Activated CD8-positive, alpha-beta memory T cell treated with anti-CD3 and anti-CD28 coated beads, Interleukin-2, amount 50 U/mL, for 24 hours (primary cell): ENCODE measurements at regions not wholly inside any gene's neighbourhood (a gene's known extent, or its start where the extent isn't known, plus 50 kb on each side); places are given as distances from the start of the nearest gene placed in this dataset.

Source experiments
- DNase-seq: peaks from one replicate; pipeline ENCODE4 v3.0.0-alpha.2; 2020; ENCODE audit errors: extremely low read depth

DNA sequence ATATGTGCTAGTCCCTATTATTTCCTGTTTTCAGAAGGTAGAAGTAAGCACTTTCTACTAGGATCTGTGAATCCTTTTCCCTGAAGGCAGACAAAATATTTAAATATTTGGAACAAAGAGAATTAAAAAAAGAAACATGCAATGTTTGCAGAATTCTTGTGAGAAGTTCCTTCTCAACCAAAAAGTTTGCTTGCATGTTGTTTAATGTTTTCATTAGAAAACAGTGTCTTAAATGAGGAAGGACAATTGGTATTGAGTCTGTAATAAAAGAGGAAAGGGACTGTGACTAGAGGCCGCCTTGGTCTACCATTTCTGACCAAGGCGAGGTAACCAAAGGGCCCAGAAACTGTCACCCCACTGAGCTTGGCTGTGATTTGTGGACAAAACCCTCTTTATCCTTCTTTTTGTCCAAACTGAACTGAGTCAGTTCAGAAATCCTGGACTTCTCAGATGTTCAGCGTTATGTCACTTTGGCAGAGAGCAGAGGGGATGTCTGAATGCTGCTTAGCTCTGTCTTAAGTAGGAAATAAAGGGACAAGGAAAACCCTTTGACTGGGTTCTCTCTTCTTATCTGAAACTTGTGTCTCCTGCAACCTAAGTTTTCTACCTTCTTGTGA lies 129.8 kb upstream of the CPM start:
- no peak for DNase-seq

DNA sequence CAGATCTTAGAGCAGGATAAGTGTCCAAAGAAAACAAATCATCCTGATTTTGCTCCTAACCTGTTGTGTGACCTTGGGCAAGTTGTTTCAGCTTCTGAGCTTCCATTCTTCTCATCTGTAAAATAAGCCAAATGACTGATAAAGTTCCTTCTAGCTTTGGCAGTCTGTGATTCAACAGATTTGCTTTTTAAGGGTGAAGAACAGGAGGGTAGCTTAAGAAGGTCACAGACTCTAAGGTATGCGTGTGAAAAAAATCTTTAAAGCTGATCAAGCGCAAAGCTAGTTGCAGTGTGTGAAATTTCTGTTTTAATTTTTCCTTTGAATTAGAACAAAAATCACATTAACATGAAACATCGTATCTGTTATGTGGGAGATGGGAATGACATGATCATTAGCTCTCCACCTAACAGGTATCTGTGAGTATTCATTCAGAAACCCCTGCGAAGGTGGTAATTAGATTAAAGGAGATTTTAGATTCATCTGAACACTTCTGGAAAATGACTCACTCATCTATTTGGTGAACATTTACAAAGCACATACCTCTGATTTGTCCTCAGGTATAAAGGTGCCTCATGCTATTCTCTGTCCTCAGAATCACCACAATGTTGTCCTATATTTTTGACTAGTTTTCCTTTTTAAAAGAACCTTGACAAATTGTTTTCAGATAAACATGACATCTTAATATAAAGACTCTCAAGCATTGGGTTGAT lies 131.9 kb upstream of the CPM start:
- no peak for DNase-seq

DNA sequence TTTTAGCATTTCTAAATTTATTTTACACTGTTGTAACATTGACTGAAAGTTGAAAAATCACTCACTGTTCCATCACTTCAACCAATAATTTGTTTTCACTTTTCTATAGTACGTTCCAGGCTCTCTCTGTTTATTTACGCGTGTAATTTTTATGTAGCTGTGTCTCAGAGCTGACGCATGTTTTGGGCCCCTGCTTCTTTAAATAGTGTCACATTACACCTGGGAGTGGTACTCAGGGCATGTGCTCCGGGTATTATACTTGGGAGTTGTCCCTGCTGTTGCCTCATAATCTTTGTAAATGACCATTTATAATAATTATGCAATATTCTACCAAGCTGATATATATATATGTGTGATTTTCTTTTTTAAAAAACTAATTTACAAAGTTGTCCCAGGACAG lies 132.8 kb upstream of the CPM start:
- no peak for DNase-seq

DNA sequence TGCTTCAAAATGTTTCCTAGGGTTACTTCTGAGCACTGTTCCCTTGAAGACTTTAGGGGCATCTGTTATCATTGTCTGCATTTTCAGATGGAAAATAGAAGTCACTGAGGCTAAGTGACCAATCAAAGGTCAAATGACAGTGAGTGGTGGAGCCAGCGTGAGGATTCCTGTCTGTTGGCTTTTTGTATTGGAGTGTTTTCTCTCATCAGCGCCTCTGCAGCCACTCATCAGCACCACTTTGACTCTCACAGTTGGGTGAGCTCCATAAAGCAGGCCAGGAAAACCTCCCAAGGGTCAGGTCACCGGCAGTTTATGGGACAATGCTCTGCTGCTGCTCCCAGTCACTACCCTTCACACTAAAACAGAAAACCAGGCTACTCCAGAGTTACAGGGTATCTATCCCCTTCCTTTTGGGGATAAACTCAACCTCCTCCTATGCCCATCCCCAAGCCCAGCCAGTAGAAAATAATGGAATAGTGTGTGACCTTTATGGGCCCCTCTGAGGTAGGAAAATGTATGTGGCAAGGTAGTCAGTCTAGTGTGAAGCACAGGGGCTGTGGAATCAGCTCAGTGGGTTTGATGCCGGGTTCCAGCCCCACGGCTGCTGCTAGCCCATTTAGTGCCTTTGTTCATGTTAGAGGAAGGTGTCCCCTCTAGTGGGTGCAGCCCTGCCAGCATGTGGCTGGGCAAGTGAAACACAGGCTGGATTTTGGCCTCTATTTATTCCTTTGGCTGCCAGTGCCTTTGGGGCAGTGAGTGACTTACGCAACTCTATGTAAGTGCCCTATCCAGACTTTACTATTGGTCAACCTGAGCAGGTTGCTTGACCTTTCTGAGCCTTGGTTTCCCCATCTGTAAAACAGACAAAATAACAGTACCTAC lies 133.8 kb upstream of the CPM start:
- DNase-seq, result no peak

DNA sequence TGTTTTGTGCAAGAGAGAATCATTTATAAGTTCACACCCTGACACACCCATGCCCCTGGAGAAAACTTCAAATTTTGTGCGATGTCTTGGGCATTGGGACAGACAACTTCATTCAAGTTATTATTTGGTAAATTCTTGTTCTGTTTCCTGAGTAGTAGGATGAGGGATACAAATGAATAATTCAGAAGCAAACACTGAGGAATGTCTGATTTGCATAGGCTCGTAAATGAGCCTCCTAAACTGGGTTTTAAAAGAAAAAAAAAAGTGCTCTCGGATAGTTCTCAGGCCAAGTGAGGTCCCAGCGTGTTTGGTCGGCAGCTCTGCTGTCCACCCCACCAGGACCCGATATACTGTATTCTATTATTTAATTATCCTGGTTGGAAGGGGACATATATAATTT lies 134.7 kb upstream of the CPM start:
- DNase-seq, result no peak

DNA sequence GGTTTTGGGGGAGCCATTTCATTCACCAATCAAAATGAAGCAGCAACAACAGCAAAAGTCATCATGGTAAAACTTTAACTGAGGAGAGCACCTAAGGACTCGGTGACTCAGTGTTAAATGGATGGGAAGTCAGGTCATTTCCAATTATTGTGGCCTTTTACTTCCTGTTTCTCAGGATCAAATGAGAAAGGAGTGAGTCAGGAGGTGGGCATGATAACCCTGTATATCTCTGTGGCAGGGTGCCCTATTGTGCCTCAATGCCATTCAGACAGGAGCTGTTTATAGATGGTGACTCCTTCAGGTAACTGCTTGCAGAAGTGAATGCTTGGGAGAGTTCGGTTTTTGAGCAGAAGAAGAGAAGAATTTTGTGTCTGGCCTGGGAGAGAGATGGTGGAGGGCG lies 135.5 kb upstream of the CPM start:
- DNase-seq, result no peak

DNA sequence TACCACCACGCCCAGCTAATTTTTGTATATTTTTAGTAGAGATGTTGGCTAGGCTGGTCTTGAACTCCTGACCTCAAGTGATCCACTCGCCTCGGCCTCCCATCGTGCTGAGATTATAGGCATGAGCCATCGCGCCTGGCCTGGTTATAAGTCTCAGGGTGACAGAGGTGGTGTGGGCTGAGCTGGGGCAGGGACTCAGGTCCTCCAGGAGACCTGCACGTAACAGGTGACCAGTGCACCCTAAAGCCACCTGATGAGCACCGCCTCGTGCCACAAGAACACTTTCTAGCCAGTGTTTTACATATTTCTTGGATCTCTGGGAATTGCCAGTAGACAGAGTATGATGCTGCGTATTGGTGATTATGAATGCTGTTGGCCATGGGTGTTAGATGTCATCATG lies 136.5 kb upstream of the CPM start:
- no peak for DNase-seq

DNA sequence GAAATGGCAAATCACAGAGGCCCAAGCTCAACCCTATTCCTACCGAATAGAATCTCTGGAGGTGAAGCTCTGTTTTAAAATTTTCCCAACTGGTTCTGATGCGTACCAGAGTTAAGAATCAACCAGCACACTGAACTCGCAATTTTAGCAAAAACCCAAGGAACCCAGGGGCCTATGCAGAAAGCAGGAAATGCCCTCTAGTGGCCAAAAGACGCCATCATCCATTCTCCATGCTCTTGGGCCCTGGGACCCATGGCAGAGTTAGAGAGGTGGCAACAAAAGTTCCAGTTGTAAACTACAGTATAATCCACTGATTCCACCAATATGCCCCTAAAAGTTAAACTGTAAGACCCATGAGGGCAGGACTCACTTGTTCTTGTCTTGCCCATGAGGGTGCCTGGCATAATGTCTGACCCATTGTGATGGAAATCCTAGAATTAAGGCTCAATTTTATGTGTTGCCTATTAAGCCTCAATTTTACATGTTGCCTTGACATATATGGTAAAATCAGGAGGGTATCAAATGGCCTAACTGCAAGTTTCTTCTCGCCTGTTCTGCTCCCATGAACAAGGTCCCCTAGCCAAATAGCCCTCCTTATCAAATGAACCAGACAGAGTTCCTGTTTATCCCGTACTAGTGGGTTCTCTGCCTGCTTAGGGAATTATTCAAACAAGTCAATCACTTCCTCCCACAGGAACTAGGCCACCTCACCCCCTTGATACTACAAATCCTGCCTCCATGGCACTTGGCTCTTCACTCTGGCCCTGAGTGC lies 137.5 kb upstream of the CPM start:
- DNase-seq, result peak; percentile 31

DNA sequence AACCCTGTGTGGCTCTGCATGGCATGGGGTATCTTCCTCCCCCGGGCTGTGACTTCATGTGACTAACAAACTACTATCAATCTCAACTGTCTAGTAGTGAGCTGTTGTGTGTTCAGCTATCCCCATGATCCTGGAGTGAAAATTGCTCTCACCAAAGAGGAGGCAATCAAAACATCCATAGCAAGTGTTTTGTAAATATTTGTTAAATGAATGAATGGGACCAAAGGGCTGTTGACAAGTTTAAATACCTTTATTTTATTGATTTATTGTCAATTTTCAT lies 138.1 kb upstream of the CPM start:
- DNase-seq, result no peak

DNA sequence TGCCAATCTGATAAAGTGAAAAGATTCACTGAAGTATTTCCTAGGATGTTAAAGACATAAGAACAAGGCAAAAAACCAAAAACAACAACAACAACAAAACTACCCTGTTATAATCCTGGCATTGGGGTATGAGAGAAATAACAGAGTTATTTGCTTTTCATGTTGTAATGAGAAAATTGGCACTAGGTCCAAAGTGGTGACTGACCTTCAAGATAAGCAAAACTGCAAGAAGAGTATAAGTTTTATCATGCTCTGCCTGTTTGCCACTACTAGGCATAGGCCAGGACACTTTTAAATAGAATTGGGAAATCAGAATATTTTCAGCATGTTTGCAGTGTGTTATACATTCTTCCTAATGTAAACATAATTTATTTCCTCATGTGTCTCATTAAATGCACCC lies 140.1 kb upstream of the CPM start:
- no peak for DNase-seq

DNA sequence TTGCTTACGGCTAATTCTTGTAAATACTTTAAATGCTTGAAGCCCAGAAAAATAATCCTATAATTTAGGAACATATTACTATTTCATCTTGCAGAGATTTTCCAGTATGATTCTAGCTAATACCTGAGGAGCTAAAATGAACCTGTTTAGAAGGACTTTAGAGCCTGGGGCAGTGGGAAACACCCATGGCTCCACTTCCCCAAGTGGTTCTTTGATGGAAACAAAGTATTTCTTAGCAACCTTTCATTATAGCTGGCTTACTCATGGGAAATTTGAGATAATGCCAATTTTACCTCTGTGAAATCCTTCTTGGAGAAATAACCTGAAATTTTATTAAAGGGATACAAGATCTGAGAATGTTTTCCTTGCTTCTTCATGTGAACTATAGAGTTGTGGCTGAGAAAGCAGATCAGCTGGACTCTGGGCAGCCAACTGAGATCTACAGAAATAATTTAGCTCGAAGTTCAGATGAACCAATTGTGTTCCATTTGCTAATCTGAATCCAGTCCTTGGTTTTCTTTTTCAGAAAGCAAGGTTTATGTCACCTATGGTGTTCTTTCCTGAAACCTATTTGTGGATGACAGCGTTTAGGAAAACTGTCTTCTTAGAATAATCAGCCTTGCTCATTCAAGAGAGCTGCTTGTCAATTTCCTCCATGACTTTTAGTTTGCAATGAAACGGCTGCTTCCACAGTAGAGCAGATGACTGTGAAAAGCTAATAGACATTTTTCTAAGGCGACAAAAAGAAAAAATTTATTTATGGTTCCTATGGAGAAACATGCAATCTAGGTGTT lies 141.8 kb upstream of the CPM start:
- DNase-seq, result no peak

DNA sequence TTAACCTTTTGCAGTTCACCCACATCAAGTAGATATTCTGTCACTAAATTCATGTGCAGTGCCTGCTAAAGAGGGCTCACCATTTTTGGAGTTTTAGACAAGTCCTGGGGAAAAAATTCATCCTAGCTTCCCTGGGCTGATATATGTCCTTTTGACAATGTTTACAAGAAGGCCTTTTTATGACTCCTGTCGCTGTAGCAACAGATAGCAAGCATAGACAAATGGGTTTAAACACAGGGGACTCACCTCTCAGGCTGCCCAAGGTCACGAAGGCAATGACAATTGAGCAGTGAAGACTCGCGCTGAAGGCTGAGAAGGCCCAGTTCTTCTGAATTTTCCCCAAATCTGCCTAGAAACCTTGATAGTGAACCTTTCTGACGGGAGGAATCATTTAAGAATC lies 150.7 kb upstream of the CPM start:
- no peak for DNase-seq

DNA sequence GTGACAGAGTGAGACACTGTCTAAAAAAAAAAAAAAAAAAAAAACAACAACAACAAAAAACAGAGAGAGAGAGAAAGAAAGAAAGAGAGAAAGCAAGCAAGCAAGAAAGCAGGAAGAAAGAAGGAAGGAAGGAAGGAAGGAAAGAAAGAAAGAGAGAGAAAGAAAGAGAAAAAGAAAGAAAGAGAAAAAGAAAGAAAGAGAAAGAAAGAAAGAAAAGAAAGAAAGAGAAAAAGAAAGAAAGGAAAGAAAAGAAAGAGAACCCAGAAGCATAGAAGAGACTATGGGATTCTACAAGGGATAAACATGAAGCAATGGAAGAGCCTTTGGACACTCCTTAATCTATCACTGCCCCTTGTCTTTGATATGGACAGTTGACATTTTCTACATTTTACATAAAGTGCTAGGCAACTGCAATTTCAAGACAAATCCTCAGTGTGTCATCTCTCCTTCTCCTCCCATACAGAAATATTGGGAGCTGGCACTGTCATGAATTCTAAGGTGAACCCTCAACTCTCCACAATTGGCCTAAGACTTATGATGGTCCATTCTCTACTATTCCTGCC lies 151.9 kb upstream of the CPM start:
- no peak for DNase-seq

DNA sequence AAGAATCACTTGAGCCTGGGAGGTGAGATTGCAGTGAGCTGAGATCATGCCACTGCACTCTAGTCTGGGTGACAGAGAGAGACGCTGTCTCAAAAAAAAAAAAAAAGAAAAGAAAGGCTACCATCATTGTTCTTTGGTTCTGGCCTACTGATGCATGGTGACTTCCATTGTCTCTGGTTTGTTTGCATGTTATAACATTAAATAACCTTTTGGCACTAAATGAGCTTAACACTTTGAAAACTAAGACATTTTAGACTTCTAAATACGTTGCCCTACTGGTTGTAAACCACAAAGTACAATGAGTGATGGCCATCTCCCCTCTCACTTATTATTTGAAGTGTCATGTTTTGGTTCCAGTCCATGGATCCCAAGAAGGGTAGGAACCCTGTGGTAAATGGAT lies 152.9 kb upstream of the CPM start:
- no peak for DNase-seq

DNA sequence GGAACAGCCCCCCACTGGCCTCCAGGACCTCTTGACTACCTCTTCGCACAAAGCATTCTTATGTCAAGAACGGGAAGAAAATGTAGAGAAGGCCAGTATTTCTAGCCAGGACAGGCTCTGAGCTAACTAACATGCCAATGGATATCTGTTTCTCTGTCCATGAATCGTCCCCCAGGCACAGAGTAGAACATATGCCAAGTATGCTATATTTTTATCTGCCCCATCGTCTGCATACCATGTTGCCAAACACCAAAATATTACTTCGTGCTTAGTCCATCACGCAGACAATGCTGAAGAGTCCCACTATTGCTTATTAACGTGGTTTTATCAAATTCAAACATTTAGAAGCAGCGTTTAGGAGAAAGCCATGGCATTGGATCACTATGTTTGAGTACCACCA lies 151.4 kb upstream of the CPSF6 start:
- DNase-seq, result no peak

DNA sequence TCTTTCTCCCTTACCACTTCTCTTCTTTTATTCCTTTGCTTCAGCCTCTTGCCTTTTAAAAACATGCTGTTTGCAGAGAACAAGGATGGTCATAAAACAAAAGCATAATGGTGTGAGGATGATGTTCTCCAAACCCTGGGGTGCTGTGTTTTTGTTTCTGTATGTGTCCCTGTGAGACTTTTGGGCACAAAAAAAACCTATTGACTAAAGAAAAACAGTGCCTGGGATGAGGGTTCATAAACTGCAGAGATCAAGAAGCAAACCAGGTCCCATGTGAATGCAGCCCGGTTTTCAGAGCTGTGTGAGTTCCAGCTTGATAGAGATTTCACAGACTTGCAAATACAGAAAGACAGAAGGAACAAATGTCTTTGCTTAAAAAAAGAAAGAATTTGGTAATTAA lies 148.6 kb upstream of the CPSF6 start:
- no peak for DNase-seq

DNA sequence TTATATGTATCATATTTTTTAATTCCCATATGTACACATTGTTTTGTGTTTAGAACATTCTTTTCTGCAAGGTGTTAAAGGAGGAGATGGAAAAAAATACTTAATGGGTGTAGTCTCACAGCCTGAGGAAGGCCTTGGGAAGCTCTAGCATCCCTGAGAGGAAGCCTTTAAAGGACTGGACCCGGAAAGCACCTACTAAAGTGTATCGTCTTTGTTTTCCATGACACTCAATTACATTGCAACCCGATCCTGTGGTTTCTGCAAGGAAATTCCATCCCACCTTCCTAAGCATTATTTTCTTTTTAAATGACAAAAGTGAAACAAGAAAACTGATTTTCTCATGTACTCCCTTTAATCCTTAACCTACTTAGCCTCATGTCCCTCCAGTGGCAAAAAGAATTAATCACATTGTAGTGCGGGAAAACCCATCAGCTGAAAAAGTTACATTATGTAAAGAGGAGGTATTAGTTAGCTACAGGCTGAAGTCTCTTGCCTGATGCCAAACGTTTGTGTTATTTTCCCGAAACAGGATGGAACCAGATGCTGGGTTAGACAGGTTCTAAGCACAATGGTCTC lies 147.8 kb upstream of the CPSF6 start:
- DNase-seq, result no peak

DNA sequence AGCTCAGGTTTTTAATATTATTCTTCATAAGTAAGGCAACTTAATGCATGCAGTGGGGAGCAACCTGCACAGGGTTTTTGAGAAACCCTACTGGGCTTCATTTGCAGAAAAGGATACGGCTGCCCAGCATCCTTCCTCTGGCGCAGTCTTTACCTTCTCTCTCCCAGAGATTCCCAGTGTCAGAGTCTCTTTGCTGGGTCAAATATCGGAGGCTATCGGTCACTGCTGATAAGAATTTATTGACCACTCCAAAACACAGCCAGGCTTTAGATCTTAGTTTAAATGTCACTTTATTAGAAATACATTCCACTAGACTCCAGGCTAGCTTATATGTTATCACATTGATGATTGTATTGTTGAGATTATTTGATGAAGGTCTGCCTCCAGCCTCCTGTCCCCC lies 147.2 kb upstream of the CPSF6 start:
- no peak for DNase-seq

DNA sequence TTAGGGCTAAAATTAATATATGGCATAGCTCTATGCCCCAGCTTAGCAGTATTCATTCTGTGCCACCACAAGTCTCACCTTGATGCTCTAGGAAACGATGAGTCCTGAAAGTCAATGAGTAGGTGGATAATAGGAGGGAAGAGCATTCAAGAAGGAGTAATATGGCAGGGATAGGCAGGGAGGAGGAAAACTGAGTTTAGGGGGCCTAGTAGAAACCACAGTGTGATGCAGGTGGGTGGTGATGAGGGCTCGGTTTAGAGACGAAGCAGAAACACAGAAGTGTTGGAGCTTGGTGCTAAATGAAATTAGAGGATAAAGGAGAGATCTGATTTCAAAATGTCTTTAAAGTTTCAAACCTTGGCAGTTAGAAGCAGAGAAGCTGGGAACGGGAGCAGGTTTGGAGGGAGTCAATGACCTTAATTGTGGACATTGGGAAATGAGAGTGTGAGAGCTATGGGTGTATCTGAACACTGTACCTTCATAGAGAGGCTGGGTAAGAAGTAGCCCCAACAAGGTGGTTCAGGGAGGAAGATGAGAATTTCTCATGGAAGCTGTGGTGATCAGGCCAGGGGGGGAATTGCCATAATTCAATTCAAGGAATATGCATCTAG lies 144.7 kb upstream of the CPSF6 start:
- no peak for DNase-seq

DNA sequence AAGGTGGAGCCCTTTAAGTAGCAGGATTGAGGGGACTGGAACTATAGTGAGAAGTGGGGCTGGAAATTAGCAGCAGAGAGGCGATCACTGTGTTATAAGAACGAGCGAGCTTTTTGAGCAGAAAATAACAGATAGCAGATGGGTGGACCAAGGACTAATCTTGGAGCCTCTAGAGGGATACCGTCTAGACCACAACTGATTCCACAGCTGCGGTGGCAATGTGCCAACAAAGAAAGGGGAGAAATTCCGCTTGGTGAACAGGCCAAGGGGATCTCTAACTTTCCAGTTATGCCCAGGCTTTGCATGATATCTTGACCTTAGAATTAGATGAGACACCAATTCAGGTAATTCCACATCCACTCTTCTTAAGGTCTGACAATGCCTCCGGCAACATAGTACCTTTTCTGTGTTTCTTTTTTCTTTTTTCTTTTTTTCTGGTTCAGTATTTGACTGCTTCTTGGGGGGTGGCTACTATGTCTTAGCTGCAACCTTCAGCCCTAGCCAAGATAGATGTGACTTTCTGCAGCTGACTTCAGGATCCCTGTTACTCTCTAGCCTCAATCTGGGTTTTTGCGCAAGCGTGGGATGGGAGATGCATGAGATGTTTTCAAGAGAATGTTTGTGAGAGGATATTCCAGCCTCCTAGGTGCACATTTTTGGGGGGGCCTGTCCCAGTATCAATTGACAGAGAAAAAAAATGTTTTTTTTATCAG lies 143.4 kb upstream of the CPSF6 start:
- no peak for DNase-seq
